Smooth muscle cell (in vitro differentiated cells): ENCODE measurements at regions not wholly inside any gene's neighbourhood (a gene's known extent, or its start where the extent isn't known, plus 50 kb on each side); places are given as distances from the start of the nearest gene placed in this dataset.

ENCODE experiments used
- DNase-seq: peaks from one replicate; lab custom pipeline; 2025; ENCODE audit not compliant: unreplicated experiment; lab: John Stamatoyannopoulos, UW
- H2AFZ ChIP-seq: fragments of 200-600 bp; sonication (generic); 2 replicates; pipeline ENCODE4 v1.6.0; 2016; ENCODE audit warnings: antibody characterized with exemption, low read depth, mild to moderate bottlenecking
- H3F3A ChIP-seq: fragments of 200-600 bp; sonication (generic); 2 replicates; pipeline ENCODE4 v1.6.0; 2017; ENCODE audit warnings: antibody characterized with exemption, low read depth
- H3K27ac ChIP-seq: fragments of 200-600 bp; sonication (generic); 2 replicates; pipeline ENCODE4 v1.5.1; 2016; ENCODE audit warnings: low read depth, mild to moderate bottlenecking
- H3K27me3 ChIP-seq: fragments of 200-600 bp; sonication (generic); 2 replicates; pipeline ENCODE4 v1.6.1; 2016; ENCODE audit warnings: low read depth, mild to moderate bottlenecking
- H3K36me3 ChIP-seq: fragments of 200-600 bp; sonication (generic); 2 replicates; pipeline ENCODE4 v1.5.1; 2016; ENCODE audit warnings: low read depth
- H3K4me1 ChIP-seq: fragments of 200-600 bp; sonication (generic); 2 replicates; pipeline ENCODE4 v1.5.1; 2016; ENCODE audit warnings: low read depth
- H3K4me2 ChIP-seq: fragments of 200-600 bp; sonication (generic); 2 replicates; pipeline ENCODE4 v1.6.0; 2016; ENCODE audit warnings: mild to moderate bottlenecking
- H3K4me3 ChIP-seq: fragments of 200-600 bp; sonication (generic); 2 replicates; pipeline ENCODE4 v1.5.1; 2016; ENCODE audit warnings: mild to moderate bottlenecking
- H3K79me2 ChIP-seq: fragments of 200-600 bp; sonication (generic); 2 replicates; pipeline ENCODE4 v1.6.0; 2016; ENCODE audit warnings: low read depth, mild to moderate bottlenecking
- H3K9ac ChIP-seq: fragments of 200-600 bp; sonication (generic); 2 replicates; pipeline ENCODE4 v1.6.0; 2016; ENCODE audit warnings: low read depth
- H3K9me3 ChIP-seq: fragments of 200-600 bp; sonication (generic); replicated peaks from 2 replicates; pipeline ENCODE4 v1.5.1; 2016; ENCODE audit warnings: low read depth
- H4K20me1 ChIP-seq: fragments of 200-600 bp; sonication (generic); 2 replicates; pipeline ENCODE4 v1.6.0; 2016; ENCODE audit warnings: low read depth
- WGBS: methylation state at CpG from one replicate; pipeline ENCODE4 v1.1.7; 2016; ENCODE audit warnings: low lambda C conversion rate; 5-methylcytosine and 5-hydroxymethylcytosine counted together
- TF ChIP-seq, protein P1 (sequence below): fragments of 200-600 bp; sonication (generic); IDR thresholded peaks from 2 replicates; pipeline ENCODE4 v1.5.1; 2017; ENCODE audit warnings: borderline replicate concordance, mild to moderate bottlenecking, antibody characterized with exemption; ENCODE audit not compliant: insufficient read depth, poor library complexity, severe bottlenecking

DNA sequence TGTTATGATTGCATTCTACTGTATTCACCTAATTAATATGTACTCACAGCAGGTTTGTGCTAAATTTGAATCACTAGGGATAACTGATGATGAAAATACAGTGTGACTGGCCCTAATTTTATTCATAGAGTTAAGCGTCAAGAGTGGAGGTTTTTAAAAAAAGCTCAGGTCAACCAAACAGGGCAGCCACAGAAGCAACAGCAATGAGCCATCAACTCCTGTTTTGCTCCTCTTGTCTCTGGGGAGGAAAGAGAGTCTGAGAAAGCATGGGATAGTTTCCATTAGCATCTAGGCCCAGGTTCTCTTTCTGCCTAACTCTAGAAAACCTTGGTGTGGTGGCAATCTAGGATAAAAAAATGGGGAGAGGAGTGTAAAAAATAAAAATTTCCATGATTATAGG lies 122.1 kb downstream of the OGFRL1 start:
- peaks cover 6% of the 10 kb centered on the region for H3K4me1 ChIP-seq
- H3K4me2 ChIP-seq, result no peak overlapping the region
- TF ChIP-seq, protein P1, sequence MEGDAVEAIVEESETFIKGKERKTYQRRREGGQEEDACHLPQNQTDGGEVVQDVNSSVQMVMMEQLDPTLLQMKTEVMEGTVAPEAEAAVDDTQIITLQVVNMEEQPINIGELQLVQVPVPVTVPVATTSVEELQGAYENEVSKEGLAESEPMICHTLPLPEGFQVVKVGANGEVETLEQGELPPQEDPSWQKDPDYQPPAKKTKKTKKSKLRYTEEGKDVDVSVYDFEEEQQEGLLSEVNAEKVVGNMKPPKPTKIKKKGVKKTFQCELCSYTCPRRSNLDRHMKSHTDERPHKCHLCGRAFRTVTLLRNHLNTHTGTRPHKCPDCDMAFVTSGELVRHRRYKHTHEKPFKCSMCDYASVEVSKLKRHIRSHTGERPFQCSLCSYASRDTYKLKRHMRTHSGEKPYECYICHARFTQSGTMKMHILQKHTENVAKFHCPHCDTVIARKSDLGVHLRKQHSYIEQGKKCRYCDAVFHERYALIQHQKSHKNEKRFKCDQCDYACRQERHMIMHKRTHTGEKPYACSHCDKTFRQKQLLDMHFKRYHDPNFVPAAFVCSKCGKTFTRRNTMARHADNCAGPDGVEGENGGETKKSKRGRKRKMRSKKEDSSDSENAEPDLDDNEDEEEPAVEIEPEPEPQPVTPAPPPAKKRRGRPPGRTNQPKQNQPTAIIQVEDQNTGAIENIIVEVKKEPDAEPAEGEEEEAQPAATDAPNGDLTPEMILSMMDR, result no peak
- no peaks in the 10 kb centered on the region for H3F3A ChIP-seq
- H3K27ac ChIP-seq, result no peak overlapping the region
- no peaks in the 10 kb centered on the region for H3K27me3 ChIP-seq
- peaks cover 7% of the 10 kb centered on the region for H3K36me3 ChIP-seq
- DNase-seq, result no peak
- no peaks in the 10 kb centered on the region for H4K20me1 ChIP-seq
- no peak overlapping the region for H3K4me3 ChIP-seq
- no peak overlapping the region for H3K9ac ChIP-seq
- WGBS, result 91% methylated on average over 1 of the region's 1 CpG
- peaks cover 14% of the 10 kb centered on the region for H3K79me2 ChIP-seq
- H2AFZ ChIP-seq, result no peak overlapping the region
- no peaks in the 10 kb centered on the region for H3K9me3 ChIP-seq

DNA sequence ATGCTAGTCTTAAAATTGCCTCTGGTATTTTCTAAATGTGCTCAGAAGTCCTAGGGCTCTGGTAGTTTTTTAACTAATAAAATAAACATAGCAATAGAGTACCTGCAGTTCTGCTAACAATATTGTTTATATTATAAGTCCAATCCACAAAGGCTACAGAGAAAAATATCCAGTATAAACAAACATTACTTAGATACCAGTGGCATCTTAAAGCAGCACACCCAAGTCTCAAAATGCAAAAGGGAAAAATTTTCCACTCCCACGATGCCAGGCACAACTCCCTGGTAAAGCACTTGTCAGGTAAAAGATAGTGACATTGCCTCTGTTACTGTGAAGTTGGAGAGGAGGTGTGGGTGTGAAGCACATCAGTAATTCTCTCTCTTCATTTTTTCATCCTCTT lies 123.3 kb downstream of the OGFRL1 start:
- Histone ChIP-seq H3K79me2 (peaks cover 14% of the 10 kb centered on the region), H3K27ac (no peak overlapping the region), H3K9ac (no peak overlapping the region), H3F3A (no peaks in the 10 kb centered on the region), H3K9me3 (no peaks in the 10 kb centered on the region), H3K4me3 (no peak overlapping the region), H4K20me1 (no peaks in the 10 kb centered on the region), H2AFZ (no peak overlapping the region), H3K4me1 (peaks cover 6% of the 10 kb centered on the region), H3K4me2 (peak overlapping the region; percentile 59), H3K36me3 (peaks cover 8% of the 10 kb centered on the region), H3K27me3 (no peaks in the 10 kb centered on the region)
- 90% methylated on average over 1 of the region's 1 CpG for WGBS
- TF ChIP-seq, protein P1, result no peak
- no peak for DNase-seq

GRCh38 chr6:71412559-71413140 lies 124.0 kb downstream of the OGFRL1 start:
- no peaks in the 10 kb centered on the region for H3K9me3 ChIP-seq
- H2AFZ ChIP-seq, result peak overlapping the region; percentile 18
- DNase-seq, result no peak
- no peaks in the 10 kb centered on the region for H3K27me3 ChIP-seq
- peak overlapping the region; percentile 59 for H3K4me2 ChIP-seq
- H3K79me2 ChIP-seq, result peaks cover 14% of the 10 kb centered on the region
- H3K4me3 ChIP-seq, result peak overlapping the region; percentile 4
- 41% methylated on average over 4 of the region's 4 CpGs for WGBS
- H3K4me1 ChIP-seq, result peaks cover 6% of the 10 kb centered on the region
- H3K36me3 ChIP-seq, result peaks cover 8% of the 10 kb centered on the region
- H3F3A ChIP-seq, result no peaks in the 10 kb centered on the region
- peak overlapping the region; percentile 57 for H3K27ac ChIP-seq
- H3K9ac ChIP-seq, result no peak overlapping the region
- TF ChIP-seq, protein P1, result no peak
- H4K20me1 ChIP-seq, result no peaks in the 10 kb centered on the region

DNA sequence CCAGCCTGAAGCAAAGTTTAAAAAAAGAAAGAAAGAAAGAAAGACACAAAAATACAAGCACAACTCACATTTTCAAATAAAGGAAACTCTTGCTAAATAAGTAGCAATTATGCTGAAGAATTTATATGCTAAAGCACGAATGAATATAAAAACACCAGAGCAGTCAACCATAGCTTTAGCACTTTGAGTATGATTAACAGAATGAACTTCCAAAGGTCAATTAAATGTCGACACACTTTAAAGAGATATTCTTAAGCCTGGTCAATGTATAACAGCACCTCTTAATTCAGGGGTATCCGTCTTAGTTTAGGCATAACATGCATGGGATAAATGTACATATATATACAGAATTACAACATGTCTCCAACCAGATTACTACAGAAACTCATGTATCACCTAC lies 125.9 kb downstream of the OGFRL1 start:
- Histone ChIP-seq H3K9ac (no peak overlapping the region), H3K79me2 (peaks cover 14% of the 10 kb centered on the region), H3K27me3 (no peaks in the 10 kb centered on the region), H3K4me1 (peaks cover 6% of the 10 kb centered on the region), H3K9me3 (no peaks in the 10 kb centered on the region), H2AFZ (no peak overlapping the region), H3K4me3 (no peak overlapping the region), H4K20me1 (peaks cover 13% of the 10 kb centered on the region), H3F3A (no peaks in the 10 kb centered on the region), H3K4me2 (no peak overlapping the region), H3K27ac (no peak overlapping the region), H3K36me3 (peaks cover 8% of the 10 kb centered on the region)
- TF ChIP-seq, protein P1, result no peak
- 70% methylated on average over 3 of the region's 3 CpGs for WGBS
- no peak for DNase-seq
